SK-N-SH (cell line): ENCODE measurements at regions not wholly inside any gene's neighbourhood (a gene's known extent, or its start where the extent isn't known, plus 50 kb on each side); places are given as distances from the start of the nearest gene placed in this dataset.

Experiments
- CTCF ChIA-PET: fragments of 300-600, 350-600 bp; formaldehyde crosslinking; extraction: SDS; loops from one replicate; lab custom pipeline; 2021; lab: Yijun Ruan, JAX
- POLR2A ChIA-PET: fragments of 350-600 bp; sonication (Branson Sonifier 250); formaldehyde crosslinking; extraction: SDS; loops from one replicate; lab custom pipeline; 2020; ENCODE audit warnings: antibody characterized with exemption, inconsistent platforms; lab: Yijun Ruan, JAX
- DNase-seq: peaks from one replicate; pipeline ENCODE4 v3.0.0; 2012
- H2AFZ ChIP-seq: fragments of 200-600 bp; sonication (generic); 2 replicates; pipeline ENCODE4 v1.8.1; 2016; ENCODE audit warnings: antibody characterized with exemption, mild to moderate bottlenecking, low read depth
- H3F3A ChIP-seq: fragments of 200-600 bp; sonication (generic); replicated peaks from 2 replicates; pipeline ENCODE3; 2016; ENCODE audit warnings: antibody characterized with exemption, mild to moderate bottlenecking; ENCODE audit not compliant: insufficient read depth
- H3K27ac ChIP-seq, 2 experiments: fragments of 200-500 bp in 1 of 2; fragments of 200-600 bp in 1 of 2; sonication (Bioruptor generic) in 1 of 2; sonication (generic), shearing (Covaris generic) in 1 of 2; 2 replicates each; pipeline versions ENCODE4 v1.5.1 to v1.6.1; 2014 to 2016; ENCODE audit warnings: low read depth in 2 of 2, inconsistent platforms in 1 of 2, low read length in 1 of 2, mild to moderate bottlenecking in 1 of 2, mixed read lengths in 1 of 2
- H3K27me3 ChIP-seq: fragments of 200-600 bp; sonication (generic), shearing (Covaris generic); 2 replicates; pipeline ENCODE4 v1.6.1; 2016; ENCODE audit warnings: mixed run types; ENCODE audit not compliant: insufficient read depth
- H3K36me3 ChIP-seq, 2 experiments: fragments of 200-500 bp in 1 of 2; fragments of 200-600 bp in 1 of 2; sonication (Bioruptor generic) in 1 of 2; sonication (generic) in 1 of 2; replicated peaks in 1 of 2; 2 replicates each; pipeline versions ENCODE3 to v1.5.1; 2014 to 2016; ENCODE audit warnings: low read length in 1 of 2, mild to moderate bottlenecking in 1 of 2; ENCODE audit not compliant: insufficient read depth in 2 of 2, control insufficient read depth in 1 of 2
- H3K4me1 ChIP-seq, 2 experiments: fragments of 200-500 bp in 1 of 2; fragments of 200-600 bp in 1 of 2; sonication (Bioruptor generic) in 1 of 2; sonication (generic), shearing (Covaris generic) in 1 of 2; 2 replicates each; pipeline versions ENCODE4 v1.5.1 to v1.6.1; 2014 to 2016; ENCODE audit warnings: low read depth in 1 of 2, low read length in 1 of 2, mixed run types in 1 of 2; ENCODE audit not compliant: insufficient read depth in 2 of 2, control insufficient read depth in 1 of 2
- H3K4me2 ChIP-seq: fragments of 200-600 bp; sonication (generic), shearing (Covaris generic); 2 replicates; pipeline ENCODE4 v1.6.1; 2017; ENCODE audit warnings: mixed run types
- H3K4me3 ChIP-seq, 2 experiments: fragments of 200-500 bp in 1 of 2; fragments of 200-600 bp in 1 of 2; sonication (Bioruptor generic) in 1 of 2; sonication (generic), shearing (Covaris generic) in 1 of 2; 2 replicates each; pipeline versions ENCODE4 v1.5.1 to v1.8.1; 2014 to 2016; ENCODE audit warnings: low read depth in 2 of 2, inconsistent platforms in 1 of 2, low read length in 1 of 2, mild to moderate bottlenecking in 1 of 2, mixed read lengths in 1 of 2, moderate library complexity in 1 of 2
- H3K79me2 ChIP-seq: fragments of 200-600 bp; sonication (generic); 2 replicates; pipeline ENCODE4 v1.8.1; 2017; ENCODE audit warnings: mild to moderate bottlenecking; ENCODE audit not compliant: insufficient read depth
- H3K9ac ChIP-seq: fragments of 200-600 bp; sonication (generic); 2 replicates; pipeline ENCODE4 v1.6.1; 2017; ENCODE audit warnings: mixed run types
- H3K9me2 ChIP-seq: fragments of 200-600 bp; sonication (generic); 2 replicates; pipeline ENCODE4 v1.6.1; 2017; ENCODE audit warnings: mixed run types
- H3K9me3 ChIP-seq: fragments of 200-600 bp; sonication (generic); 2 replicates; pipeline ENCODE4 v1.6.1; 2017; ENCODE audit warnings: mixed run types, mild to moderate bottlenecking, moderate library complexity
- H4K20me1 ChIP-seq: fragments of 200-600 bp; sonication (generic); 2 replicates; pipeline ENCODE4 v1.6.1; 2017; ENCODE audit warnings: mild to moderate bottlenecking, mixed run types; ENCODE audit not compliant: insufficient read depth
- CHD2 ChIP-seq: fragments of 150-350 bp; IDR thresholded peaks from 2 replicates; pipeline ENCODE4 v1.6.1; 2018; ENCODE audit warnings: low read length; ENCODE audit not compliant: partially characterized antibody
- ELF1 ChIP-seq: IDR thresholded peaks from 2 replicates; pipeline ENCODE4 v1.4.0; 2012
- FOSL2 ChIP-seq: IDR thresholded peaks from 2 replicates; pipeline ENCODE4 v1.4.0; 2012; ENCODE audit warnings: low read depth, mild to moderate bottlenecking, moderate library complexity, borderline replicate concordance
- FOXJ3 ChIP-seq: sonication (generic); formaldehyde crosslinking; IDR thresholded peaks from 2 replicates; pipeline ENCODE4 v1.5.1; 2020; ENCODE audit warnings: mild to moderate bottlenecking, missing genetic modification reagents
- FOXM1 ChIP-seq: IDR thresholded peaks from 2 replicates; pipeline ENCODE4 v1.4.0; 2012; ENCODE audit warnings: low read depth, mild to moderate bottlenecking
- GABPA ChIP-seq: IDR thresholded peaks from 2 replicates; pipeline ENCODE4 v1.4.0; 2012; ENCODE audit warnings: low read depth, mild to moderate bottlenecking
- GATA2 ChIP-seq: sonication (generic); formaldehyde crosslinking; IDR thresholded peaks from 2 replicates; pipeline ENCODE4 v1.5.0; 2020; ENCODE audit warnings: mild to moderate bottlenecking, missing genetic modification reagents
- JUND ChIP-seq: IDR thresholded peaks from 2 replicates; pipeline ENCODE4 v1.4.0; 2012
- MAX ChIP-seq: IDR thresholded peaks from 2 replicates; pipeline ENCODE4 v1.4.0; 2012; ENCODE audit warnings: low read depth
- MEF2A ChIP-seq: IDR thresholded peaks from 2 replicates; pipeline ENCODE4 v1.4.0; 2012; ENCODE audit warnings: low read depth, borderline replicate concordance
- MXI1 ChIP-seq: IDR thresholded peaks from 2 replicates; pipeline ENCODE4 v1.6.1; 2012; ENCODE audit warnings: mild to moderate bottlenecking, low read depth, low read length, improper control_type of control experiment
- NRF1 ChIP-seq: IDR thresholded peaks from 2 replicates; pipeline ENCODE4 v1.6.1; 2012; ENCODE audit warnings: low read depth, mild to moderate bottlenecking, low read length
- POLR2AphosphoS5 ChIP-seq: IDR thresholded peaks from 2 replicates; pipeline ENCODE4 v1.6.1; 2012; ENCODE audit warnings: low read depth, low read length
- RFX5 ChIP-seq: IDR thresholded peaks from 2 replicates; pipeline ENCODE4 v1.6.1; 2012; ENCODE audit warnings: mild to moderate bottlenecking, improper control_type of control experiment, low read length
- SMC3 ChIP-seq: IDR thresholded peaks from 2 replicates; pipeline ENCODE4 v1.6.1; 2012; ENCODE audit warnings: low read depth, low read length, improper control_type of control experiment
- TAF1 ChIP-seq: IDR thresholded peaks from 2 replicates; pipeline ENCODE4 v1.6.1; 2012; ENCODE audit warnings: low read depth, mild to moderate bottlenecking, low read length, moderate library complexity, borderline replicate concordance
- TCF12 ChIP-seq: IDR thresholded peaks from 2 replicates; pipeline ENCODE4 v1.4.0; 2012
- TEAD4 ChIP-seq: IDR thresholded peaks from 2 replicates; pipeline ENCODE4 v1.4.0; 2012; ENCODE audit warnings: mild to moderate bottlenecking, borderline replicate concordance; ENCODE audit not compliant: insufficient read depth
- YY1 ChIP-seq: IDR thresholded peaks from 2 replicates; pipeline ENCODE4 v1.4.0; 2012; ENCODE audit warnings: low read depth, mild to moderate bottlenecking
- WGBS: methylation state at CpG from one replicate; pipeline ENCODE4 v1.1.6; 2017; ENCODE audit warnings: low lambda C conversion rate; 5-methylcytosine and 5-hydroxymethylcytosine counted together
- TF ChIP-seq, protein P1 (sequence below): fragments of 150-350 bp; IDR thresholded peaks from 2 replicates; pipeline ENCODE4 v1.6.1; 2016; ENCODE audit warnings: mild to moderate bottlenecking, low read depth, low read length
- TF ChIP-seq, protein P2 (sequence below): fragments of 150-350 bp; IDR thresholded peaks from 2 replicates; pipeline ENCODE4 v1.6.1; 2017; ENCODE audit warnings: antibody characterized with exemption, low read length, low read depth, borderline replicate concordance

- H3K9me3 ChIP-seq: no peaks in the 10 kb centered on the region; the same call in 1 of the 2 replicates
- no peaks in the 10 kb centered on the region for H3K9me2 ChIP-seq
- TF ChIP-seq POLR2AphosphoS5: no peak
- no peak for TF ChIP-seq CHD2
- no peak for TF ChIP-seq MAX
- TF ChIP-seq, all 33 proteins: peak for 0
- H3K4me1 ChIP-seq: peaks cover 0 to 2% of the 10 kb centered on the region in 2 experiments; a peak in 2 of 4 replicates
- H3K79me2 ChIP-seq: no peaks in the 10 kb centered on the region
- H3F3A ChIP-seq: no peaks in the 10 kb centered on the region
- no peak overlapping the region for H3K4me2 ChIP-seq
- H3K27ac ChIP-seq: no peak overlapping the region
- no peak overlapping the region for H3K9ac ChIP-seq
- ChIA-PET POLR2A (no interaction called here), CTCF (interaction anchor here (0.7 to 1.6 kb wide), 3 partner anchors 9 to 301 kb away, joined by 3 to 5 read pairs (median 5); no protein-coding TSS in a partner anchor)
- H4K20me1 ChIP-seq: no peaks in the 10 kb centered on the region
- 100% methylated on average over 1 of the region's 1 CpG for WGBS
- no peak overlapping the region for H3K4me3 ChIP-seq
- no peak for DNase-seq
- H2AFZ ChIP-seq: peak overlapping the region; percentile 8; the same call in 1 of the 2 replicates
- H3K27me3 ChIP-seq: no peaks in the 10 kb centered on the region
- no peaks in the 10 kb centered on the region for H3K36me3 ChIP-seq
These were observed 311.3 kb upstream of the ADGRL2 start for GRCh38 chr1:81489372-81489934.

- Histone ChIP-seq H2AFZ (no peak overlapping the region), H4K20me1 (no peaks in the 10 kb centered on the region), H3K79me2 (no peaks in the 10 kb centered on the region), H3K4me2 (no peak overlapping the region), H3K27ac (no peak overlapping the region), H3F3A (no peaks in the 10 kb centered on the region), H3K4me3 (no peak overlapping the region), H3K9me2 (no peaks in the 10 kb centered on the region), H3K36me3 (no peaks in the 10 kb centered on the region), H3K4me1 (no peaks in the 10 kb centered on the region), H3K9me3 (no peaks in the 10 kb centered on the region), H3K9ac (no peak overlapping the region), H3K27me3 (no peaks in the 10 kb centered on the region)
- TF ChIP-seq YY1: no peak
- no peak for TF ChIP-seq GATA2
- TF ChIP-seq TAF1: no peak
- TF ChIP-seq TCF12: no peak
- no peak for TF ChIP-seq CHD2
- TF ChIP-seq, protein P1, sequence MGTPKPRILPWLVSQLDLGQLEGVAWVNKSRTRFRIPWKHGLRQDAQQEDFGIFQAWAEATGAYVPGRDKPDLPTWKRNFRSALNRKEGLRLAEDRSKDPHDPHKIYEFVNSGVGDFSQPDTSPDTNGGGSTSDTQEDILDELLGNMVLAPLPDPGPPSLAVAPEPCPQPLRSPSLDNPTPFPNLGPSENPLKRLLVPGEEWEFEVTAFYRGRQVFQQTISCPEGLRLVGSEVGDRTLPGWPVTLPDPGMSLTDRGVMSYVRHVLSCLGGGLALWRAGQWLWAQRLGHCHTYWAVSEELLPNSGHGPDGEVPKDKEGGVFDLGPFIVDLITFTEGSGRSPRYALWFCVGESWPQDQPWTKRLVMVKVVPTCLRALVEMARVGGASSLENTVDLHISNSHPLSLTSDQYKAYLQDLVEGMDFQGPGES: no peak
- TF ChIP-seq MEF2A: no peak
- TF ChIP-seq GABPA: no peak
- no peak for TF ChIP-seq FOXM1
- no peak for TF ChIP-seq SMC3
- no peak for TF ChIP-seq FOXJ3 (CRISPR knock-in tag)
- no peak for TF ChIP-seq RFX5
- TF ChIP-seq MXI1: no peak
- TF ChIP-seq, protein P2, sequence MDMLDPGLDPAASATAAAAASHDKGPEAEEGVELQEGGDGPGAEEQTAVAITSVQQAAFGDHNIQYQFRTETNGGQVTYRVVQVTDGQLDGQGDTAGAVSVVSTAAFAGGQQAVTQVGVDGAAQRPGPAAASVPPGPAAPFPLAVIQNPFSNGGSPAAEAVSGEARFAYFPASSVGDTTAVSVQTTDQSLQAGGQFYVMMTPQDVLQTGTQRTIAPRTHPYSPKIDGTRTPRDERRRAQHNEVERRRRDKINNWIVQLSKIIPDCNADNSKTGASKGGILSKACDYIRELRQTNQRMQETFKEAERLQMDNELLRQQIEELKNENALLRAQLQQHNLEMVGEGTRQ: no peak
- TF ChIP-seq ELF1: no peak
- TF ChIP-seq TEAD4: no peak
- TF ChIP-seq NRF1: no peak
- TF ChIP-seq JUND: no peak
- no peak for TF ChIP-seq FOSL2
- no peak for DNase-seq
- CTCF ChIA-PET: interaction anchor here (0.7 kb wide), 1 partner anchor 47 kb away, joined by 3 read pairs; no protein-coding TSS in a partner anchor
- POLR2A ChIA-PET: no interaction called here
- WGBS: 66% methylated on average over 2 of the region's 2 CpGs
These were observed 316.4 kb upstream of the ADGRL2 start for GRCh38 chr1:81484284-81484683.
